ENCODE measurements at regions not wholly inside any gene's neighbourhood (a gene's known extent, or its start where the extent isn't known, plus 50 kb on each side); places are given as distances from the start of the nearest gene placed in this dataset.

DNA sequence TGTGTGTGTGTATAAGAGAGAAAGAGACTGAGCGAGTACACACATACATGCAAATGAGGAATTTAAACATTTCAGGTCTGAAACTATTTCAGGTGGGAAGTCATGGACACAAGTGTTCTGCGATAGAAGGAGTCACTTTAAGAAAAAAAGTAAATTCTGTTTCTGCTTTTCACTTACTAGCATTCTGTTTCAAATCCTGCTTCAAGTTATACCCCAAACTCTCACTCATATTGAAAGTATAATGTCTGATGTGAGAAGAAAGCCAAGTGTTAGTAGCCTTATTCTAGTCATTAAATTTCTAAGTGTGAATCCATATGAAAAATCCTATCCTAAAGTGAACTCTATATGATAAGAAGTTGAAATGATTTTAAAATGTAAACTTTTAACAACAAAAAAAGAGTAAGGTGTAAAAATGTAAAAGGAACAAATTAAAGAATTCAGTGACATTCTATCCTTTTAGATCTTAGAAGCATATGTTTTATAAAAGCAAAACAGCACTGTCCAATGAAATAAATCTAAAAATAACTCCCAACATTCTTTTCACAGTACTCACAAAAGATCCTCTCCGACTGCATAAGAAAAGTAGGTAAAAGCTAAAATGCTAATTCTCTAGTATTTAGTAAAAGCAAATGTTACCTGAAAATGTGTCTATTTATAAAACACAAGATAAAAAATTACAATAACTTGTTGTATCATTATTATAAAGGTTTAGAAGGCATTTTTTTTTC, 570.6 kb downstream of the ZEB2 start:
- H3K9me3 Mint-ChIP-seq, result no peaks in the 10 kb centered on the region
- TF ChIP-seq, protein P1, sequence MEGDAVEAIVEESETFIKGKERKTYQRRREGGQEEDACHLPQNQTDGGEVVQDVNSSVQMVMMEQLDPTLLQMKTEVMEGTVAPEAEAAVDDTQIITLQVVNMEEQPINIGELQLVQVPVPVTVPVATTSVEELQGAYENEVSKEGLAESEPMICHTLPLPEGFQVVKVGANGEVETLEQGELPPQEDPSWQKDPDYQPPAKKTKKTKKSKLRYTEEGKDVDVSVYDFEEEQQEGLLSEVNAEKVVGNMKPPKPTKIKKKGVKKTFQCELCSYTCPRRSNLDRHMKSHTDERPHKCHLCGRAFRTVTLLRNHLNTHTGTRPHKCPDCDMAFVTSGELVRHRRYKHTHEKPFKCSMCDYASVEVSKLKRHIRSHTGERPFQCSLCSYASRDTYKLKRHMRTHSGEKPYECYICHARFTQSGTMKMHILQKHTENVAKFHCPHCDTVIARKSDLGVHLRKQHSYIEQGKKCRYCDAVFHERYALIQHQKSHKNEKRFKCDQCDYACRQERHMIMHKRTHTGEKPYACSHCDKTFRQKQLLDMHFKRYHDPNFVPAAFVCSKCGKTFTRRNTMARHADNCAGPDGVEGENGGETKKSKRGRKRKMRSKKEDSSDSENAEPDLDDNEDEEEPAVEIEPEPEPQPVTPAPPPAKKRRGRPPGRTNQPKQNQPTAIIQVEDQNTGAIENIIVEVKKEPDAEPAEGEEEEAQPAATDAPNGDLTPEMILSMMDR (conservative IDR thresholded peaks at IDR 0.05), result no peak
- DNase-seq (ENCODE audit: low read depth, low spot score), result no peak
- H3K27me3 Mint-ChIP-seq (ENCODE audit: low read depth), result no peaks in the 10 kb centered on the region
- H3K36me3 Mint-ChIP-seq (ENCODE audit: low read depth), result no peaks in the 10 kb centered on the region
- H3K4me1 Mint-ChIP-seq, result no peaks in the 10 kb centered on the region
- no peak overlapping the region for H3K27ac Mint-ChIP-seq (ENCODE audit: unreplicated experiment)
- H3K4me3 Mint-ChIP-seq, result no peak overlapping the region

DNA sequence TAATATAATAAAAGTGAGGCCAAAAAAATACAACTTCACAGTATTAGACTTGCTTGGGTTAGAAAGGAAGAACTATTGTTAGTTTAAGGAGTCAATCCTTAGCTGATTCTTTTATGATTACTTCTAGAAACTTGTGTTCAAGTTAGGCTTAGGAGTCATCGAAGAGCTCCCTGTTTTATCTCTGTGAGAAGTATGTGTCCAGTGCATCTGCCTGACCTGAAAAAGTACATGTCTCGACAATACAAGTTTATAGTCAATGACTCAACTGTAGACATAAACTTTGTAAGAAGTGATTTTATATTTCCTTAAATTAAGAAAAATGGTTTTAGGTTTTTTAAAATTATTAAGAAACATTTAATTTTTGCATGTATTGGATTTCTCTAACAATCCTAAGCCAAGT, 571.2 kb downstream of the ZEB2 start:
- no peak overlapping the region for H3K4me3 Mint-ChIP-seq

DNA sequence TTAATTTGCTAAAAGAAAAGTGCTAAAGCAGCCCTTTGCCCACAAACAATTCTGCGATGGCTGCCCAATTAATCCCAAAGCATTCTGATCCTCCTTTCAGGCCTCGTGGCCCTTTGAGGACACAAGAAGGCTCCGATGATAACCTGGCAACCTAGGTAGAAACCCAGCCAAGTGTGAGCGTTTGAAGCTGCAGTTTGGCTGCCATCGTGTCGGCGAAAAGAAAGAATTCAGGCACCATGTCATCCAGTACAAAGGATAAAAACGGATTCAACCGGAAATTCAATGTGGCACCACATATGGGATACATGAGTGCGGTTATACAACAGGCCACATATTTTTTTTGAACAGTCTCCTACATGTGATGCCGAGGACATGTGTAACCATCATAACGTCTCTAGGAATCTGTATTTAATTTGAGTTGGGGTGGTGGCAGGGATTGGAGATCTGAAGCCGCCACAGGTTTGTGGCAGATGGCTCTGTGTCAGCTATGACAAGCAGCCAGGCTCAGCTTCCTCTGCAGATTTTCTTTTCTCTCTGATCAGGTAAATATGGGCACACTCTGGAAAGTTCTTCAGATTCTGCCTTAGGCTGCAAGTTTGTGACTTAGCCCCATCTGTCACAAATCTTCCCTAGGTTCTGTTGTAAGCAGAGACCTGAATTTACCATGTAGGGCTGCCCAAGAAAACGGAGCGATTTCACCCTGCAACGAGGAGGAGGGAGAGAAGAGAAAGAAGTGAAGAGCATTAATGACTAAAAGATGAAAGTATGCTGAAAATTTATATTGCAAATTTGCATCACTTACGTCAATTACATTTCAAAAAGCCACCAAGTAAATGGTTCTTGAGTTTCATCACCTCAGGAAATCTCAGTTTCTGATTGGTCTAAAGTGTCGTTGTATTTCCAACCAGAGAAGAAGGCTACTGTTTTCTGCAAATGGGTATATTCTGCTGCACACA, 573.2 kb downstream of the ZEB2 start:
- no peaks in the 10 kb centered on the region for H3K36me3 Mint-ChIP-seq (ENCODE audit: low read depth)
- H3K27me3 Mint-ChIP-seq (ENCODE audit: low read depth), result no peaks in the 10 kb centered on the region
- H3K4me3 Mint-ChIP-seq, result no peak overlapping the region
- no peak for DNase-seq (ENCODE audit: low read depth, low spot score)
- TF ChIP-seq, protein P1 (conservative IDR thresholded peaks at IDR 0.05), result no peak
- no peaks in the 10 kb centered on the region for H3K4me1 Mint-ChIP-seq
- no peak overlapping the region for H3K27ac Mint-ChIP-seq (ENCODE audit: unreplicated experiment)
- no peaks in the 10 kb centered on the region for H3K9me3 Mint-ChIP-seq

More for the DNA sequence above, 571.2 kb downstream of the ZEB2 start:
- no peak overlapping the region for H3K27ac Mint-ChIP-seq (ENCODE audit: unreplicated experiment)
- H3K9me3 Mint-ChIP-seq, result no peaks in the 10 kb centered on the region
- no peaks in the 10 kb centered on the region for H3K27me3 Mint-ChIP-seq (ENCODE audit: low read depth)
- TF ChIP-seq, protein P1 (conservative IDR thresholded peaks at IDR 0.05), result no peak
- no peaks in the 10 kb centered on the region for H3K4me1 Mint-ChIP-seq
- no peak for DNase-seq (ENCODE audit: low read depth, low spot score)
- no peaks in the 10 kb centered on the region for H3K36me3 Mint-ChIP-seq (ENCODE audit: low read depth)

DNA sequence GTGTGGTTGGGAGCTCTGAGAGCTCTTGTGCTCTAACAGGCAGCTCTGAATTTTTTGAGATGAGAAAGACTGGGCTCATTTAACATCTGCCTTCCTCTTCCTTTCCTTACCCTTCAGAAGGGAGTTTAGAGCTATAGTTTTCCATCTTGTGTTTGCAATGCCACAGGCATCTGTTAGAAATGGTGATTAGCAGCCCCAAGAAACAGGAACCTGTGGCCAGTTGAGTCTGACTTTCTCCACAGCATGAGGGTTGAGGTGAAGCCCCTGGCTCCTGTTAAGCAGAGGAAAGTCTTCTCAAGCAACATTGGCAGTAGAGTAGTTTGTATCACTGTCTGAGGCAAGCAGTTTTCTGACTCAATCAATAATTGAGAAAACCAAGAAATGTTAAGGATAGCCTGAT, 577.4 kb downstream of the ZEB2 start:
- no peaks in the 10 kb centered on the region for H3K9me3 Mint-ChIP-seq
- peaks cover 18% of the 10 kb centered on the region for H3K4me1 Mint-ChIP-seq
- TF ChIP-seq, protein P1 (conservative IDR thresholded peaks at IDR 0.05), result no peak

DNA sequence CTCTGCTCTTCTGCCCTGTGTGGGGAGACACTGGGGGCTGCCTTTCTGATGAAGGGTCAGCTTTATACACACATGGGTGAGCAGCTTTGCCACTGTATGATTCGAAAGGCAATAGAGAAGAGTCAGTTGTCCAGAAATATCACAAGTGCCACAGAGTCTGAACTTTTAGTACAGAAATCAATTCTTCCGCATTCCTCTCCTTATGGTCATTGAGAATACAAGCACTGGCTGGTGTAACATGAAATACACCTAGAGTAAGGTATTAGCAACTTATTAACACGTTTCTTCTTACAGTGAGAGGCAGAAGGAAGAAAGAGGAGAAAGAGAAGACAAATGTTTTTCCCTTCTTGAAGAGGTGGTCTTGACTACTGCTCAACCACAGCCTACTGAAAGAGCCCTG, 579.2 kb downstream of the ZEB2 start:
- no peak for DNase-seq (ENCODE audit: low read depth, low spot score)
- Mint-ChIP-seq H3K27me3 (ENCODE audit: low read depth) (peaks cover 32% of the 10 kb centered on the region), H3K4me3 (no peak overlapping the region), H3K36me3 (ENCODE audit: low read depth) (no peaks in the 10 kb centered on the region), H3K27ac (ENCODE audit: unreplicated experiment) (no peak overlapping the region), H3K9me3 (no peaks in the 10 kb centered on the region), H3K4me1 (peaks cover 26% of the 10 kb centered on the region)
- TF ChIP-seq, protein P1 (conservative IDR thresholded peaks at IDR 0.05), result no peak

More for the DNA sequence above, 577.4 kb downstream of the ZEB2 start:
- Mint-ChIP-seq H3K36me3 (ENCODE audit: low read depth) (no peaks in the 10 kb centered on the region), H3K4me3 (no peak overlapping the region), H3K27ac (ENCODE audit: unreplicated experiment) (no peak overlapping the region), H3K27me3 (ENCODE audit: low read depth) (peaks cover 23% of the 10 kb centered on the region)
- no peak for DNase-seq (ENCODE audit: low read depth, low spot score)

Data from neural crest cell (in vitro differentiated cells).